GM18873 (cell line): ENCODE measurements at regions not wholly inside any gene's neighbourhood (a gene's known extent, or its start where the extent isn't known, plus 50 kb on each side); places are given as distances from the start of the nearest gene placed in this dataset.

Experiments
- ATAC-seq: cut with Tn5 transposase; IDR thresholded peaks from one replicate; pipeline ENCODE4 v1.9.1; 2021; ENCODE audit warnings: mild to moderate bottlenecking, moderate library complexity, moderate number of reproducible peaks; ENCODE audit not compliant: unreplicated experiment, low FRiP score

DNA sequence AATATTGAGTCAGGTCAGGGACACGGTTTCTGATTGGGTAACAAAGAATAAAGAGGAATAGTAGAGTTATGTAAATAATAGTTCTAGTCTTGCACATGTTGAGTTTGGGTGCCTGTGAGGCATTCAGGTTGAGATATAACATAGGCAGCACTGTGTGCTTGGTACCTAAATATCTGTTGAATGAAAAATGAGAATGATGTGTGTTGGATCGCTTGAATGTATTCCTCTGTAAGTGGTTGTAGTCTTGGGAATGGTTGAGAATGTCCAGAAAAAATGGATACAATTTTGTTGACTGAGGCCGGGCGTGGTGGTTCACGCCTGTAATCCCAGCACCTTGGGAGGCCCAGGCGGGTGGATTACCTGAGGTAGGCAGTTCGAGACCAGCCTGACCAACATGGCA, 116.3 kb upstream of the HNRNPU start:
- no peak for ATAC-seq

GRCh38 chr1:244974550-244974949, 110.2 kb upstream of the HNRNPU start:
- no peak for ATAC-seq

- no peak for ATAC-seq
These were observed 109.8 kb upstream of the HNRNPU start for GRCh38 chr1:244974106-244974505.

- ATAC-seq, result no peak
These were observed 107.3 kb upstream of the HNRNPU start for GRCh38 chr1:244971552-244972216.

- peak; percentile 69 for ATAC-seq
These were observed 106.6 kb upstream of the HNRNPU start for GRCh38 chr1:244970744-244971551.

- peak; percentile 60 for ATAC-seq
These were observed 105.9 kb upstream of the HNRNPU start for GRCh38 chr1:244970236-244970743.

DNA sequence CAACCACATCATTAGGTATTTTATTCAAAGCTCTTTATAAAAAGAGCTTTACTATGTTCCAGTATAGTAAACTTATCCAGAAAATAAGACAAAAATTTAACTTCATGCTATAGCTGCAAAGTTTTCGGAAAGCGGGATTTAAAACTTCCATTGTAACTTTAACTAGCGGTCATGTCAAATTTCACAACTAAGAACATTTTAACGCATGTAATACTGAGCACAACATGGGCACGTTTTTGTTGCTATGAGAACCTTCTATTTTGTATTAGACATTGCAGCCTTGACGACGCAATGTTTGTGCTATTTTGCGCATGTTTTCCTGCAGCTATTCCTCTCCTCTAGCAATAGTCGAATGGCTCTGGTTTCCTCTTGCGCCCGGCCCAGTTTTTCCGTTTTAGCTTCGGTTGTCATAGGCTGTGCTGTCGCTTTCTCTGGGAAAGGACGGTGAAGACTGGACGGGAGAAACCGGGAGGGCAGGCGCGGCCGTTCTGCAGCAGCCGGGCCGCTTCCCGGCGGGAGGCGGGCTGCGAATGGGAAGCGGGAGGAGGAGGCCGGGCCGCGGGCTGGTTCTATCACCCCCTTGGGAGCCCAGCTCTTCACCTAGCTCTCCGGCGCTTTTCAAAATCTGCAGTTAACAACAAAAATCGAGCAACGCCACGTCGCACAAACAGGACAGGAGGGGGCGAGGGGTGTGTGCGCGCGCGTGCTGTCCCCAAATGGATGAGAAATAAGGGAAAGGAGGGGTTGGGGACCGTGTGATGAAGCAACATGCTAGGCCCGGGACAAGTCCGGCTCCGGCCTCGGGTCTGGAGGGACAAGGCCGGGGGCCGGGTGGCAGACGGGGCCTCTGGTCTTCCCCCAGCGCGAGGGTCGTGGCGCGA, 105.3 kb upstream of the HNRNPU start:
- peak; percentile 17 for ATAC-seq

DNA sequence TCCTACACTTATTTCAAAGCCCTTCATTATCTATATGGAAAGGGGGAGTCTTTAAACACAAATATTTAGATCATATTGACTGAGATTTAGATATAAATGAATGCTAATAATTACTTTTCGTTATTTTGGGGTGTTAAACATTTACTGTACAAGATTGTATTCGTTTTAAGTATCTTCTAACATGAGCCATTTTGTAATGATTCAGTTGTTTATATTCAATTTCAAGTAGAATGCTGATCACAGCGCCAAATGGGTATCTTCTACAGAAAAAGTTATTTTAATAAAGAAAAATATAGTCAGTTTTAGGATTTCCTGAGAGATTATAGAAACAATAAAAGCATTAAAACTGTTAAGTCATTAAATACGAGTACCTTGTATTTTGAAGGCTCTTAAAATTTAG, 104.5 kb upstream of the HNRNPU start:
- ATAC-seq, result no peak

DNA sequence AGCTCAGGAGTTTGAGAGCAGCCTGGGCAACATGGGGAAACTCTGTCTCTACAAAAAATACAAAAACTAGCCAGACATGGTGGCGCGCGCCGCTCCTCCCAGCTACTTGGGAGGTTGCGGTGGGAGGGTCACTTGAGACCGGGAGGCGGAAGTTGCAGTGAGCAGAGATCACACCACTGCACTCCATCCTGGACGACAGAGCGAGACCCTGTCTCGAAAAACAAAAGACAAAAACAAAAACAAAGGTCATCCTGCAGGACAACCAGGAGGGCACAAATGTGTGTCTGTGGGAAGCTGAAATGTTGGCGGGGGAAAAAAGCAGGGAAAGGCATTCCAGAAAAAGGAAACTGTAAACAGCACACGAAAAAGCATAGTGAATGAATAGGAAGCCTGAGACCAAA, 104.1 kb upstream of the HNRNPU start:
- no peak for ATAC-seq

- ATAC-seq, result no peak
These were observed 102.8 kb upstream of the HNRNPU start for GRCh38 chr1:244967159-244967558.

DNA sequence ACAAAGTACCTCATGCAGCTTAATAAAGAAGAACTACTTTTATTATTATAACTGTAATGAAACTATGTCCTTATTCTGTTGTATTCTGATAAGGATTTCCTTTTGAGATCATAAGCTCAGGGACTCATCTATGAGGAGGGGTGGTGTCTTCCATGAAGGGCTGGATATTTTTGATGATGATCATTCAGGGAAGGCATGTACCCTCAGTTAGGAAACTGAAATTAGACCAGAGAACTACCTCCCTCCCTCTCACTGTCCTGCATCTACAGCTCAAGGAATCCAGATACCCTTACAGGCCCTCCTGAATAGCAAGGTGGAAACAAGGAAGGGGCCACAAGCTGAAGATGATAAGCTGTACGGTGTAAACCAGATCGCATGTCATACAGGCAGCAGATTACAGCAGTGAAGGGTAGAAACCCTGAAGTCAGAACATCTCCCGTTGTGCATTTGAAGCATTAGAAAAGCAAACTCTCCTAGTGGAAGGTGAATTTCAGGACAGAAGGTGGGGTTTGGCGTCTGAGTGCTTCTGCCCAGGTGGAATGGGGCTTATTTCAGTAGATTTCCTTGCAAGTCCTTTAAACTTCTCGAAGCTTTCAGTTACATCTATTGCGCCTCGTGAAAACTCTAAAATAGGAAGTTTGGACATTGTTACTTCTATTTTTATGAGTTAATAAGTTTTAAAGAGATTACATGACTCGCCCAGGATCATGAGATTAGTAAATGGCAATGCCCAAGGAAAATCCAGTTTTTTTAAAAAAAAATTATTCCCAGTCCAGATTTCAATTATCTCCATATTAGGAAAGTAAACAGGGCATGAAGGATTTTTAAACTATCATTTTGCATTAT, 101.1 kb upstream of the HNRNPU start:
- ATAC-seq, result no peak

GRCh38 chr1:244964112-244964971, 100.0 kb upstream of the HNRNPU start:
- ATAC-seq, result no peak

DNA sequence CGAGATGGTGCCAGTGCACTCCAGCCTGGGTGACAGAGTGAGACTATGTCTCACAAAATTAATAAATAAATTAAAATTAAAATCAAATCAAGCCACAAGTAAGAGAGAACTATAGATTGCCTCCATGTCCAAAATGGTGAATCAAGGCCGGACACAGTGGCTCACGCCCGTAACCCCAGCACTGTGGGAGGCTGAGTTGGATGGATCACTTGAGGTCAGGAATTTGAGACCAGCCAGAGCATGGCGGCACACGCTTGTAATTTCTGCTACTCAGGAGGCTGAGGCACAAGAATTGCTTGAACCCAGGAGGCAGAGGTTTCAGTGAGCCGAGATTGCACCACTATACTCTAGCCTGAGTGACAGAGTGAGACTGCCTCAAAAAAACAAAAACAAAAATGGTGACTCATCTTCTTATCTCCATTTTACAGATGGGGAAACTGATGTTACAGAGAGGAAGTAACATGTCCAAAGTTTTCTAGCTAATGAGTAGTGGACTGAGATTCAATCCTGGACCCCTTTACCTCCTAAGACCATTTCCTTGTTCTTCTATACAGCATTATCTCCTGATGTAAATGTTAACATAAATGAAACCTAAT, 99.0 kb upstream of the HNRNPU start:
- ATAC-seq, result no peak

DNA sequence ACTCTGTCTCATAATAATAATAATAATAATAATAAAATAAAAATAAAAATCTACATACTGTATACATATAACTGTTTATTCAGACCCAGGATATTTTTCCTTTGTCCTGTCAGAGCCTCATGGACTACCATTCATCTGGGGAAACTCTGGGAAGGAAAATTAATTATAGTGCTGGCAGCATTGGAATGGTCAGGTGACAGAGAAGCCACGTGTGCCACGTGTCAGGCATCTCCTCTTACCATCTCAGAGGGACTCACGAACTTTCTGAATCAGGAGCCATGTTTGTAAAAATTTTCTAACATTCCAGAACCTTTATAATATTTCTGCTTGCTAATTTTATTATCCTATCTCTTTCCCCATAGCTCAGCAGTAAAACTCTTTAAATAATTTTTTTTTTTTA, 97.8 kb upstream of the HNRNPU start:
- no peak for ATAC-seq

GRCh38 chr1:244960904-244961303, 96.6 kb upstream of the HNRNPU start:
- ATAC-seq, result no peak

- ATAC-seq, result no peak
These were observed 94.2 kb upstream of the HNRNPU start for GRCh38 chr1:244958593-244958992.

DNA sequence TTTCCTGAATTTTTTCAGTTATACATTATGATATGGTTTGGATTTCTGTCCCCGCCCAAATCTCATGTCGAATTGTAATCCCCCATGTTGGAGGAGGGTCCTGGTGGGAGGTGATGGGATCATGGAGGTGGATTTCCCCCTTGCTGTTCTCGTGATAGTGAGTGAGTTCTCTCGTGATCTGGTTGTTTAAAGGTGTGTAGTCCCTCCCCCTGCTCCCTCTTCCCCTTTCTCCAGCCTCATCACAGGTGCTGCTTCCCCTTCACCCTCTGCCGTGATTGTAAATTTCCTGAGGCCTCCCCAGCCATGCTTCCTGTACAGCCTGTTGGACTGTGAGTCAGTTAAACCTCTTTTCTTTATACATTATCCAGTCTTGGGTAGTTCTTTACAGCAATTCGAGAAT, 93.2 kb upstream of the HNRNPU start:
- ATAC-seq, result no peak

GRCh38 chr1:244957122-244957521, 92.8 kb upstream of the HNRNPU start:
- ATAC-seq, result no peak

- no peak for ATAC-seq
These were observed 91.3 kb upstream of the HNRNPU start for GRCh38 chr1:244955661-244956060.
